Hepatic stellate cell (primary cell): ENCODE measurements at regions not wholly inside any gene's neighbourhood (a gene's known extent, or its start where the extent isn't known, plus 50 kb on each side); places are given as distances from the start of the nearest gene placed in this dataset.
"Not testable (repeated sequence)": the region's sequence is repeated elsewhere in the genome, so short reads cannot be mapped to it uniquely, and the experiment has no call there.

Experiments used
- DNase-seq: peaks from one replicate; pipeline ENCODE4 v3.0.0; 2011; ENCODE audit warnings: low spot score

DNA sequence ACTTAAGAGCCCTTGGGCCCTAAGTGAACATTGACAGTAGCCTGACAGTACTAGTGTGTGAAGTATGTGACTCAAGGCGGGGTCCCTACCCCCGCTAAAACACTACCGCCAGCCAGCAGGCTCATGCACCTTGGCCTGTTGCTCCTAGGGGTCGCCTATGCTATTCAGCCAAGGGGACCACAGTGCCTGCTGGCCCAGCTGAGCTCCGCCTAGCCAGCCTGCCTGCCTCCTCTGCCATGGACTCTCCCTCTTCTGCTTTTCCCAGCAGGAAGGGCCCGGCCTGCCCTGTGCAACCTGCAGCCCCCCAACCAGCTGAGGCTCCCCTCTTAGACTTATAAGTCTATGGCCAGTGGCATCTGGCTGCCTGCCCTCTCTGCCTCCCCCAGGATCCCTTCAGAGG is 193.1 kb downstream of the MSX2 start:
- DNase-seq: not testable (repeated sequence)

DNA sequence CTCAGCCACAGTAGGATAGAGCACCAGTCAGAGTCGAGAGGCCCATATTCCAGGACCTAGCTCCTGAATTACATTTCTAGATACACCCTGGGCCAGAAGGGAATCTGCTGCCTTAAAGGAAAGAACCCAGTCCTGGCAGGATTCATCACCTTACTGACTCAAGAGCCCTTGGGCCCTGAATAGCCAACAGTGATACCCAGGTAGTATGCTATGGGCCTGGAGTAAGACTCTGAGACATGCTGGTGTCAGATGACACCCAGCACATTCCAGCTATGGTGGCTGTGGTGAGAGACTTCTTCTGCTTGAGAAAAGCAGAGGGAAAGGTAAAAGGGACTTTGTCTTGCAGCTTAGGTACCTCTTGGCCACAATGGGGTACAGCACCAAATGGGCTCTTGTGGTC is 192.5 kb downstream of the MSX2 start:
- not testable (repeated sequence) for DNase-seq

DNA sequence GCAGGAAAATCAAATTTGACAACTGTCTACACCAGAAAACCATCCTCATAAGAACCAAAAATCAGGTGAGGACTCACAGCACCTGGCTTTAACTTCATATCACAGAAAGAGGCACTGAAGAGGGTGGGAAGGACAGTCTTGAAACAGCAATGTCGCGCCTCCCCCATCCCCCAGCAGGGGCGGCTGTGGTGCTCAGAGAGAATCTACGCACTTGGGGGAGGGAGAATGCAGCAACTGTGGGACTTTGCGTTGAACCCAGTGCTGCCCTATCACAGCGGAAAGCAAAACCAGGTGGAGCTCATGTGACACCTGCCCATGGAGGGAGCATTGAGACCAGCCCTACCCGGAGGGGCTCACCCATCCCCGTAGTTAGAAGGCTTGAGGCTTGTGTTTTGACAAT is 191.8 kb downstream of the MSX2 start:
- no peak for DNase-seq

DNA sequence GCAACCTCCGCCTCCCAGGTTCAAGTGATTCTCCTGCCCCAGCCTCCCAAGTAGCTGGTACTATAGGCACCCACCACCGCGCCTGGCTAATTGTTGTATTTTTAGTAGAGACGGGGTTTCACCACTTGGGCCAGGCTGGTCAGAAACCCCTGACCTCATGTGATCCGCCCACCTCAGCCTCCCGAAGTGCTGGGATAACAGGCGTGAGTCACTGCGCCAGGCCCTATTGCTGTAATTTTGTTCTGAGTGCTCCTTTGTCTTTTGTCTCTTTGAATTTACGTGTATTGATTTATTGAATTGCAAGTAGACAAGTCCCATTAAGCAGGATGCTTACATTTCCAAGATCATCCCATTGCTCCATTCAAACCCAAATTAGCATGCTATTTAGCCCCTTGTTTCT is 186.7 kb downstream of the MSX2 start:
- DNase-seq: no peak

DNA sequence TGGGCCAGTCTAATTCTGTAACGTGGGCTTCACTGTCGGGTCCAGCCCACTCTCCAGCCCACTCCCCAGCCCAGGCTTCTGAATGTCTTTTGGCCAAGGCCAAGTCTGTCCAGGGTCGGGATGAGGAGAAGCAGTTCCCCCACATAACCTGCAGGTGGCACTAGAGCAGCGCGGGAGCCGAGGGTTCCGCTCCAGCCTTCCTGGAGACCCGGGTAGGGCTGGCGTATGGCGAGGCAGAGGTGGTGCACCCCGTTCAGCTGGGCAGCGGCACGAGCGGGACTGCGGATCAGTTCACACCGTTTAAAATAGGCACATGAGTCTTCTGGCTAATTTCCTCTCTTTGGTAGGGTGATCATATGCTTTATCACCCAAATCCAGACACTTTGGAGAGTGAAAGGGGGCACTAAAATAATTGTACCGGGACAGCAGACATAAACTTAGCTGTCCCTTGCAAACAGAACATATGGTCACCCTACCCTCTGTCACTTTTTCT is 185.9 kb downstream of the MSX2 start:
- DNase-seq: peak; percentile 51

DNA sequence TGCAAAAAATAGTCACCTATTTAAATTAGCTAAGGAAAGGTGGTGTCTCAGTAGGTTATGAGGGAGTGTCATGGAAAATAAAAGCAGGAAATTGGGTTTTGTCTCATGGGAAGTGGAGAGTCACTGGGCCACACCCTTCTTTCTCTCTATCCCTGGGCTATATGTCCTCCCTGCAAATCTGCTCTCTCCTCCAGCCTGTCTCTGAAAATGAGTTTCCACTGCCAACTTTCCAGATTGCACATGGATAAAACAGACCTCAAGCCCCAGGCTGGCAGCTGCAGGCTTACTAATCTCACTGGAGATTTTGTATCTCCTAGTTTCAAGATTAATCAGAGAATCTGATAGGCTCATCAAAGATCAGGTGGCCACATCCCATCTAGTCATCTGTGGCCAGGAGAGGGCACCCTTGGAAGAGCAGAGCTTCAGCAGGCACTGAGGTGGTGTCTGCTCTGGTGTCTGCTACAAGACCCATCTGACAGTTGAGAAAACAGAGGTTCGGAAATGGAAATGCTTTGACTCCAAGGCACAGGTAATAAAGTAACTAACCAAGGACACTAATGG is 178.9 kb downstream of the MSX2 start:
- no peak for DNase-seq

DNA sequence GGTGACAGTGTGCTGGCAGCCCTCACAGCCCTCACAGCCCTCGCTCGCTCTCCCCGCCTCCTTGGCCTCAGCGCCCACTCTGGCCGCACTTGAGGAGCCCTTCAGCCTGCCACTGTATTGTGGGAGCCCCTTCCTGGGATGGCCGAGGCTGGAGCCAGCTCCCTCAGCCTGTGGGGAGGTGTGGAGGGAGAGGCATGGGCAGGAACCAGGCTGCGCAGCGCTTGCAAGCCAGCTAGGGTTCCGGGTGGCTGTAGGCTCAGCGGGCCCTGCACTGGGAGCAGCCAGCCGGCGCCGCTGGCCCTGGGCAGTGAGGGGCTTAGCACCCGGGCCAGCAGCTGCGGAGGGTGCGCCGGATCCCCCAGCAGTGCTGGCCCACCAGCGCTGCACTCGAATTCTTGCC is 177.0 kb downstream of the MSX2 start:
- DNase-seq: no peak

DNA sequence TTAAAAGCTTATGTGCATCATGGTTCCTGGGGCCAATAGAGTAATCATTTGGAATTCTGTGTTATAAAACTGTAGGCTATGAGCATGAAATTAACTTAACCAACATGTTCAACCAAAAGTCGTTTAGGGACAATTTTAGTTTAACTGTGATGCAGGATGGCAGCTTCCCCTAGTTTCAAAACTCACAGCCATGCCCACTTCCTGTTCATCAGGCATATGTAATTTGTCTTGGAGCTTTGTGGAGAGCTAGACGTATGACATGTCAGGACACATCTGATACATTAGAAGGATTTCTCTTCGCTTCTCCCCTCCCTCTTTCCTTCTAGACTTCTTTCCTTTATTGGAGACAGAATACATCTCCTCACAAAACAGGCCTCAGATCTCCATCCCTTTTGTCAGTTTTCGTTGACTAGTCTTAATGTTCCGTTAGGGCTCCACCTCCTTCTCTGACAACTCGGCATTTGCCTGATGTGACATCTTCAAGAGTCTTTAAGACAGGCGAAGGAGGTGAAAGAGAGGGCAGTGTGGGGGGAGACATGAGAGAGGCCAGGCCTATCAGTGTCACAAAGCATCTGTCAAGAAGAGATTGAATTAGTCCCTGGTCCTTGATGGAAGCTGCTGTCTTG is 176.0 kb downstream of the MSX2 start:
- DNase-seq: no peak

DNA sequence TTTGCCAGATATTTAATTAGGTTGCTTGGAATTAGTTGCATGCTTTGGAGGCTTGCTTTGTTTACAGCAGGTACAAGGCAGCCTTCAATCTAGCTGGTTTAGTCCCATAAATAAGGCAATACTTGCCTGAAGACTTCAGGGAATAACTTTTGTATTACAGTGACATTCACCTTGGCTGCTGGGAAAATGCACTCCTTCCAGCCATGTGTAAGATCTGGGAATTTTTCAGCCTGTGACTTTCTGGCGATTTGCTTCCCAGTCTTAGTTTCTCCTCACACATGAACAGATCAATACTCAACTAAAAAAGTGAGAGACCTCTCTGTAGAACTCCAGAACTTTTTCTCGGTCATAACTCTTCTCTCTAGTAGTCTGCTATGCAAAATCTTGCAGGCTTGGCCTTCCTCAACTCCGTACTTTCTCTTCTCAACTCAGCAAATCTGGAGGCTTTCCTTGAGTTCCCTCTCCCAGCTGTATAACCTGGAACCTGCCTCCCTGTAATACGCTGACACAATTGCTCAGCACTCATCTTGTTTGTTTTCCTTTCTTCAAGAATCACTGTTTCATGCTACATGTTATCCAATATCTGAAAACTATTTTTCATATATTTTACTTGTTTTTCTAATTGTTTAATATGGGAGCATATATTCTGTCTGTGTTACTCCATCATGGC is 173.0 kb downstream of the MSX2 start:
- no peak for DNase-seq

DNA sequence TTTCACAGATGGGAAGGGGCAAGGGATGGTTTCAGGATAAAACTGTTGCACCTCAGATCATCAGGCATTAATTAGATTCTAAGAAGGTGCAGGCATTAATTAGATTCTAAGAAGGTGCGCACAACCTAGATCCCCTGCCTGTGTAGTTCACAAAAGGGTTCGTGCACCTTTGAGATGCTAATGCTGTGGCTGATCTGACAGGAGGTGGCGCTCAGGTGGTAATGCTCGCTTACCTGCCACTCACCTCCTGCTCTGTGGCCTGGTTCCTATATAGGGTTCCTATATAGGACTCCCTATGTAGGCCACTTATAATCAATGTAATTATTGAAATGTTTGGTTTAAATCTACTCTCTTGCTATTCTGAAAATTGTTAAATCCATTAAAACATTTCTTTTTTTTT is 171.0 kb downstream of the MSX2 start:
- no peak for DNase-seq

DNA sequence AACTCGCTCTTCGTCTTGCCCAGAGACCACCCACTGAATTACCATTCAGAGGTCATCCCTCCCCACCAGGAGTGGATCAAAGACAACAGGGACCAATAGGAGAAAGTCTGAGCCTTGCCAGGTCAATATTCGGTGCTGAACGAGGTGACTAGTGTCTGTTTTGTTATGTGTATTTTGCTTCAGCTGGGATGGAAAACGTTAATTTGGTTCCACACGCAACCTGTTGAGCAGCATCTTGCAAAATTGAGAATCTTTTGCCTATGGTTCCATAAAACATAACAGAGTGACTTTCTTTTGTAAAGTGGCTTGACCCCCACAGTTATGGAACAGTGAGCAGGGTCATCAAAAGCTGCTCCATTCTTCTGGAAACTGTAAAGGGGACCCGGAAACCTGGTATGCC is 168.4 kb downstream of the MSX2 start:
- DNase-seq: no peak

DNA sequence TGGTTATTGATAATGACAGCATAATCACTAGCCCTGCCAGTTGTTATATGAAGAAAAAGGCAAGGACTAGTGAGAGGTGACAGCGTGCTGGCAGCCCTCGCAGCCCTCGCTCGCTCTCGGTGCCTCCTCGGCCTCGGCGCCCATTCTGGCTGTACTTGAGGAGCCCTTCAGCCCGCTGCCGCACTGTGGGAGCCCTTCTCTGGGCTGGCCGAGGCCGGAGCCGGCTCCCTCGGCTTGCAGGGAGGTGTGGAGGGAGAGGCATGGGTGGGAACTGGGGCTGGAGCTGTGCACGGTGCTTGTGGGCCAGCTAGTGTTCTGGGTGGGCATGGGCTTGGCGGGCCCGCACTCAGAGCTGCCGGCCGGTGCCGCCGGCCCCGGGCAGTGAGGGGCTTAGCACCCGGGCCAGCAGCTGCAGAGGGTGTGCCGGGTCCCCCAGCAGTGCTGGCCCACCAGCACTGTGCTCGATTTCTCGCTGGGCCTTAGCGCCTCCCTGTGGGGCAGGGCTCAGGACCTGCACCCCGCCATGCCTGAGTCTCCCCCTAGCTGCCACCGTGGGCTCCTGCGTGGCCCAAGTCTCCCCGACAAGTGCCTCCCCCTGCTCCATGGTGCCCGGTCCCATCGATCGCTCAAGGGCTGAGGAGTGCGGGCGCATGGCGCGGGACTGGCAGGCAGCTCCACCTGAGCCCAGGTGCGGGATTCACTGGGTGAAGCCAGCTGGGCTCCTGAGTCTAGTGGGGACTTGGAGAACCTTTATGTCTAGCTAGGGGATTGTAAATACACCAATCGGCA is 156.2 kb downstream of the MSX2 start:
- not testable (repeated sequence) for DNase-seq

DNA sequence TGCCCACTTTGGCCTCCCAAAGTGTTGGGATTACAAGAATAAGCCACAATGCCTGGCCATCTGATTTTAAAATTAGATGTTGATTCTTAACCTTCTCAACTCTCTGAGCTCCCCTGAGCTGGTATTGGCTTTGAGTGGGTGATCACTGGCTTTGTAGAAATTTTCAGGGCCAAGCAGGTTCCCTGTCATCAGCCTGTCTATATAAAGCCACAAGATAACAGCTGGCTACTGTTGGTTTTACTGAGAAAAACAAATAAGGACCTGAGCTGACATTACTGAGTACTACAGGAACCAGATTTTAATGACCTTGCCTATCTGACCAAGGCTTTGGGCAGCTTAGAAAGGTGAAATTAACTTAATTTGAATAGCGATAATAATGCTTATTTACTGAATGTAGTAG is 153.6 kb downstream of the MSX2 start:
- DNase-seq: no peak

DNA sequence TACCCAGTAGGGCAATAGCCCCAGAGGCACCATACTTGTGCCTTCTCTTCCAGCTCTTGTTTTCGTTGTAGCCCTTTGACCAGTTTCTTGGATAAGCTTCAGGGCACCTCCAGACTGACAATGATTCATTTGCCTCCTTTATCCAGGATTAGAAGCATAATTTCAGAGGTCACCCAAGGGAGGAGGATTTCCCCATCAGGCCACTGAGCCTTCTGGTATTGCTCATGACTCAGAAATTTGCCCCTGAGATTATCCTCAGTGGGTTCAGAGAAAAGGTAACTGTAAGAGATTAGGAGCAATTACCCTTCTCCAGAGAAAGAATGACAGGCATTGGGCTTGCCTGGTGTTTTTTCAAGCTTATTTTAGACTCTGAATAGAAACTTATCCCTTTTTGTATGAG is 147.9 kb downstream of the MSX2 start:
- DNase-seq: no peak

DNA sequence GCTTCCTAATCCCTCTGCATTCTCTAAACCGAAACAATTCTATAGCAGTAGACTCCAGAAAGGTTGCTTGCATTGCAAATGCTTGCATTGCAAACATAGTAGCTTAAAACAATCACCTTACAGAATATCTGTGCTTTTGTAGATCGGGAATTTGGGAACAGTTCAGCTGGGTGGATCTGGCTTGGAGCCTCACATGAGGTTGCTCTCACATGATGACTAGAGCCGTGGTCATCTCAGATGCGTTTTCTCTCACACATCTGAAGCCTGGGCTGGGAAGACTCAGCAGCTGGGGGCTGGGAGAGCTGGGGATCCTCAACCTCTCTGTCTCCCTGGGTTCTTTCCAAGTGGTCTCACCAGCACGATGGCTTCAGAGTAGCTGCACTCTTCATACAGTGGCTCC is 127.8 kb downstream of the MSX2 start:
- no peak for DNase-seq

DNA sequence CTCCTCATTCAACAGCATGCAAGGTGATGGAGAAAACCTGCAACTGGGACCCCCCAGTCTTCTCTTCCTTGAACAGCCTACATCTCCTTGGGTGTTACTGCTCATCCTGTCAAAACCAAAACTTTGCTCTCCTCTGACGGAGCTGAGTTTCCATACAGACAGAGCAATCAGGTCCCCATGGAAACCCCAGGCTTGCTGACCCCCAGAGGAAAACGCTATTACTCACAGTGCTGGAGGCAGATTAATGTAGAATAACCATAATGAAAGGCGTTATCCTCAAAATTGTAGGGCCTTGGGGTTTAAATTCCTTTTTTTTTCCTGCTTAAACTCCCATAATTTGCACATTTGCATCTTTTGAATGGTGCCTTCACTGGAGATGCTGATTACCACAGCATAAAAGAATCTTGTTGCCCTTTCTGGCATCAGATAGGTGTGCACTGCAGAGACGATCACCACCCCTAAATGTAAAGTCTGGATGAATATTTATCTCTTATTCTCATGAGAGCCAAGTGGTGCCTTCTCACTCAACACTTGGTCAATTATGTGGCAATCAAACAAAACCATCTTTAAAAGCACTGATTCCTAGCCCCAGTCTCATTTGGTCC is 126.3 kb downstream of the MSX2 start:
- no peak for DNase-seq

DNA sequence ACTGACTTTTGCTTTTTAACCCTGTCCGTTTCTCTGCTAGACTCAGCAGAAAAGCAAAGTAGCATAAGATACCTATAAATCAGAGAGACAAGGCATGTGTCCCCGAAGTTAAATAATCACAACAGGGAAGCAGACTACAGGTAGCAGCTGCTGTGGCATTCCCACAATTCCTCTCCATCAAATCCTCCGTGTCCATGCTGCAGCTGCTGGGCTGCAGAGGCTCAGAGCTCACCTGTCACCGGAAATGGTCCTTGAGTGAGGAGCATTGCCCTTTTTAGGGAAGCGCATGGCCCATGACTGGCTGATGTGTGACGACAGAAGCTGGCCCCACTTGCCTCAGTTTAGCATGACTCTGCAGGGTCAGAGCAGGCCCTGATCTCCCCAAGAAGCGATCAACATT is 125.0 kb downstream of the MSX2 start:
- no peak for DNase-seq

DNA sequence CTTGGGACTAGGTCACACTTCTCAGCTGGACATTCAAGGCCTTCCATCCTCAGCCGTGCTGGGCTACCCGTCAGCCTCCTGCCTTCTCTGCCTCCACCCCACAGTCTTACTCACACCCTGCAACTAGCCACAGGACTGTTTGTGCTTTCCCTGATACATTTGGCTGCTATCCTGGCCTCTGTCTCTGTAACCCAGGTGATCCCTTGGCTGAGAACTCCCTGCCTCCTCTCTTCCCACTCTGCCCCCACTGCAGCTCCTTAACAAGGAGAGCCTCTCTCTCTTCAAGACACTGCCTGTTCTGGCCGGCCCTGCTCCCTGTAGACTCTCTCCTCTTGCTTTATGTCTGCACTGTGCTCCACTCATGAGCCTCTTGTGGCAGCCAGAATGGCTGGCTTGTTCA is 120.6 kb downstream of the MSX2 start:
- no peak for DNase-seq

DNA sequence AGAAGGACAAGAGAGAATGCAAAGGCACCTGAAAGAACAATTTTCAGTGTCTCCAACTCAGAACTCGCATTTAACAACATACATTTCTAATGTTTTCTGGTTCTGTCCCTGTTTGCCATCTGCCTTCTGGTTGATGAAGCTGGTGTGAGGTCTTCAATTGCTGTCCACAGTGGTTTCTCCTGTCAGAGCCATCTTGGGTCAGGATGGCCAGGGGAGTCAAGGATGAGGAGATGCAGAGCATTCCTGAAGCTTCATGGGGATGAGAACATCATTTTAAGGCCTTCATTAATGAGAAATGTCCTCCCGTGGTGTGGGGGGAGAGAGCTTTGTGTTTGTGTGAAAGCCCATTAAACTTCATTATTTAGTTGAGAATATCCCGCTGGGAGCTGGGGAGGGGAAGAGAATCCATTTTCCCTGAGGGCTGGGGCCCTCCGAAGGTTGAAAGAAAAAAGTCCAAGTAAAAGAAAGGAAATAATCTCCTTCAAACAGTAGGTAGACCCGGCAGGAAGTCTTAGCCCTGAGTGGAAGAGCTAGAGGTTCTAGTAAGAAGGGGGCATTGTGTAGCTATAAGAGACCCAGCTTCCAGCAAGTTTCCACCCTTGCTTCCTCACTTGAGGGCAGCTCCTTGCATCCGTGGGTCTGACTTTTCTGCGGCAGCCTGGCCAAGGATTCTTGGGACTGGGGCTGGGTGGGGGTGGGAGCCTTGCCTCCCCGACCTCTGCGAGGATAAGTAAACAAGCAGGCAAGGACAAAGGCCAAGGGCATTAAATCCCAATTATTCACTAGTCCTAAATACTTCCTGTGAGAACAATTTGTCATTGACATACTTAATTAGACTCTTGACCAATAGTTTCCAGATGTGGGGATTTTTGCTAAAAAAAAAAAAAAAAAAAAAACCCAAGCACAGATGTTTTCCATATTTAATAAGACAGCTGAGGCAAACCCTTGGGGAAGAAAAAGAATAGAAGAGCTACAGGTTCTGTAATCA is 119.2 kb downstream of the MSX2 start:
- no peak for DNase-seq

DNA sequence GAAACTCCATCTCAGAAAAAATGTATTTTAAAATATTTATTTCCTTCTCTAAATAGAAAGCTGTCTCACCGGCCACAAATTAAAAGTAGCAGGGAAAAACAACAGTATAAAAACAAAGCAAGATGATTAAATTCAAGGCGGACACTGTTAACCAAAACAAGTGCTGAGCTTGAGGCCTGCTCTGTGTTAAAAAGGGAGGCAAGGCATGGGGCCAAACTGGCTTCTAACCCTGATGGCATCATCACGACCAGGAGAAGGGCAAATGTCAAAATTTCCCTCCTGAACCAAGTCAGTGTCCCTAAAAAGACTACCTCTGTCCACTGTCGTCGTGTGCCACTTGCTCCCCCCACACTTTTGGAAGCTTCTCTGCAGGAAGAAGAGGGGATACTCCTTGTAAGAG is 116.1 kb downstream of the MSX2 start:
- no peak for DNase-seq

DNA sequence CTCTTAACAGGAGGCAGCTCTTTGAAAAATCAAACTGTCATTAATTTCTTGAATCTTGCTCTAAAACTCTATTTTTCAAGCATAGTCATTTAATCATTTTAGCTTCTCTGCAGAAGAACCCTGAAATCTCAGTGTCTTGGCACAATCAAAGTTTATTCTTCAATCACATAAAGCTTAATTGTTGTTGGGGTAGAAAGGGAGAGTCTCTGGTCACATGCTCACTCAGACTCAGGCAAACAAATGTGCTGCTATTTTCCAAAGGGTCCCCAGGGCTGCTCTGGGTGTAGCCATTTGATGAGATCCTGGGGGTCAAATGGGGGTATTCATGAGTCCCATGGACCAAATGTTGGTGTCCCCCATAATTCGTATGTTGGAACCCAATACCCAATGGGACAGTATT is 114.8 kb downstream of the MSX2 start:
- no peak for DNase-seq
